Vagina (tissue), 2 donors: ENCODE measurements at regions not wholly inside any gene's neighbourhood (a gene's known extent, or its start where the extent isn't known, plus 50 kb on each side); places are given as distances from the start of the nearest gene placed in this dataset.

ENCODE experiments used
- CTCF ChIP-seq, 3 experiments: fragments of 450-650 bp in 2 of 3; fragments of 200-600 bp in 1 of 3; sonication (generic) in 1 of 3; IDR thresholded peaks; one replicate each; pipeline ENCODE4 v1.5.1; 2017 to 2019; ENCODE audit warnings: antibody characterized with exemption in 3 of 3, mild to moderate bottlenecking in 2 of 3, moderate library complexity in 2 of 3
- POLR2AphosphoS5 ChIP-seq, 2 donors: sonication (generic); formaldehyde crosslinking; IDR thresholded peaks; one replicate each; pipeline ENCODE4 v1.9.0; 2017; ENCODE audit warnings: antibody characterized with exemption in 2 of 2, mild to moderate bottlenecking in 2 of 2, low read depth in 1 of 2; ENCODE audit not compliant: insufficient read depth in 1 of 2

GRCh38 chr17:63189930-63190329, 223.9 kb downstream of the TANC2 start:
- TF ChIP-seq CTCF (IDR thresholded peaks at IDR 0.05): no peak
- no peak for TF ChIP-seq POLR2AphosphoS5 (IDR thresholded peaks at IDR 0.05; ENCODE audit: insufficient read depth in 1 of 2, low read depth in 1 of 2)
